HG03442 (cell line): ENCODE measurements at regions not wholly inside any gene's neighbourhood (a gene's known extent, or its start where the extent isn't known, plus 50 kb on each side); places are given as distances from the start of the nearest gene placed in this dataset.
"Not testable (repeated sequence)": the region's sequence is repeated elsewhere in the genome, so short reads cannot be mapped to it uniquely, and the experiment has no call there.

Source experiments
- ATAC-seq: cut with Tn5 transposase; IDR thresholded peaks from one replicate; pipeline ENCODE4 v1.9.1; 2021; ENCODE audit warnings: mild to moderate bottlenecking, moderate library complexity; ENCODE audit not compliant: unreplicated experiment

- ATAC-seq: no peak
Measured at GRCh38 chr9:129459547-129460322, 161.2 kb downstream of the C9orf50 start.

GRCh38 chr9:129458663-129459546 lies 162.0 kb downstream of the C9orf50 start:
- ATAC-seq: no peak

- ATAC-seq: no peak
Measured at GRCh38 chr9:129458155-129458661, 162.7 kb downstream of the C9orf50 start.

GRCh38 chr9:129457325-129457779 lies 163.5 kb downstream of the C9orf50 start:
- ATAC-seq: no peak

GRCh38 chr9:129456549-129457324 lies 164.2 kb downstream of the C9orf50 start:
- no peak for ATAC-seq

GRCh38 chr9:129455151-129455995 lies 165.5 kb downstream of the C9orf50 start:
- no peak for ATAC-seq

- no peak for ATAC-seq
Measured at GRCh38 chr9:129454467-129455067, 166.3 kb downstream of the C9orf50 start.

- ATAC-seq: no peak
Measured at GRCh38 chr9:129453734-129454133, 167.2 kb downstream of the C9orf50 start.

GRCh38 chr9:129451669-129452068 lies 169.2 kb downstream of the C9orf50 start:
- no peak for ATAC-seq

- ATAC-seq: no peak
Measured at GRCh38 chr9:129451089-129451656, 169.7 kb downstream of the C9orf50 start.

- ATAC-seq: no peak
Measured at GRCh38 chr9:129449066-129449465, 171.8 kb downstream of the C9orf50 start.

- no peak for ATAC-seq
Measured at GRCh38 chr9:129446828-129447550, 173.9 kb downstream of the C9orf50 start.

- no peak for ATAC-seq
Measured at GRCh38 chr9:129445794-129446306, 175.1 kb downstream of the C9orf50 start.

GRCh38 chr9:129443515-129444164 lies 177.3 kb downstream of the C9orf50 start:
- ATAC-seq: not testable (repeated sequence)

- no peak for ATAC-seq
Measured at GRCh38 chr9:129442803-129443511, 177.9 kb downstream of the C9orf50 start.

- no peak for ATAC-seq
Measured at GRCh38 chr9:129441852-129442251, 179.0 kb downstream of the C9orf50 start.
